ENCODE measurements at regions not wholly inside any gene's neighbourhood (a gene's known extent, or its start where the extent isn't known, plus 50 kb on each side); places are given as distances from the start of the nearest gene placed in this dataset.
"Not testable (repeated sequence)": the region's sequence is repeated elsewhere in the genome, so short reads cannot be mapped to it uniquely, and the experiment has no call there.

GRCh38 chr21:9750341-9751086 lies 770.9 kb upstream of the TPTE start:
- no peak for TF ChIP-seq CTCF (IDR thresholded peaks at IDR 0.05)
- TF ChIP-seq ZFX (IDR thresholded peaks at IDR 0.05; ENCODE audit: borderline replicate concordance): no peak
- no peak overlapping the region for H3K27ac ChIP-seq

DNA sequence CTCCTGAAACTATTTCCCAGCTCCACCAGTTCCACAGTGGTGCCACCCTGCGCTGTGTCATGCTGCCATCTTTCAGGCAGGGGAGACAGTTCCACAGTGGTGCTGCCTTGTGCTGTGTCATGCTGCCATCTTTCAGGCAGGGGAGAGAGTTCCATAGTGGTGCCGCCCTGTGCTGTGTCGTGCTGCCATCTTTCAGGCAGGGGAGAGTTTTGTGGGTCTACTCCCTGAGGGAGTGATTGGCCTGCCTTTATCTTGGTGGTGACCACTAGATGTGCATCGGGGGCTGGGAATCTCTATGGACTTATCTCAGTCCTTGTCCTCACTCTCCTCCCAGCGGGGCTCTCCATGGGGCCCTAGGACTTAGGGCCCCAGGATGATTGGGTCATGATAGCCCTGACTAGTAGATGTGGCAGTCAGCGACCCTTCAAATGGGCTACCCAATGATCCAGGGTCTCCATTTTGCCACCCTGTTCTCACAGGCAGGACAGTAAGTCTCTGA lies 770.2 kb upstream of the TPTE start:
- not testable (repeated sequence) for H3K27ac ChIP-seq

- not testable (repeated sequence) for H3K27ac ChIP-seq
Observed at GRCh38 chr21:9752028-9752427, 769.4 kb upstream of the TPTE start.

DNA sequence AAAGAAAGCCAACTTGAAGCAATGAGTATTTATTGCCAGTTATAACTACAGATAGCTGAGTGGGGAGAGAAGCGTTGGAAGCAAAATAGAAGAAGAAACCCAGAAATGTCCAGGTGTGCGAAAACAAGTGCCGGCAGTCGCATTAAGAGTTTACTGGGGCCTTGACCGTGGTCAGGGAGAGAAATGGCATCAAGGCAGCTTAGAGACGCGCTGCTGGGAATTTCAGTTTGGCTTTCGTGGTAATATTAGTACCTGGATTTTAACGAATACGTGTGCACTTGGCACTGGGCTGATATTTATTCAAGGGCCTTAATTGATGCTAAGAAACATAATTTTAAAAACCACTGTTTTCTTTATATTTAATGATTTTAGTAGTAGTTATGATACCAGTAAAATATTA lies 767.9 kb upstream of the TPTE start:
- H3K27ac ChIP-seq: not testable (repeated sequence)

DNA sequence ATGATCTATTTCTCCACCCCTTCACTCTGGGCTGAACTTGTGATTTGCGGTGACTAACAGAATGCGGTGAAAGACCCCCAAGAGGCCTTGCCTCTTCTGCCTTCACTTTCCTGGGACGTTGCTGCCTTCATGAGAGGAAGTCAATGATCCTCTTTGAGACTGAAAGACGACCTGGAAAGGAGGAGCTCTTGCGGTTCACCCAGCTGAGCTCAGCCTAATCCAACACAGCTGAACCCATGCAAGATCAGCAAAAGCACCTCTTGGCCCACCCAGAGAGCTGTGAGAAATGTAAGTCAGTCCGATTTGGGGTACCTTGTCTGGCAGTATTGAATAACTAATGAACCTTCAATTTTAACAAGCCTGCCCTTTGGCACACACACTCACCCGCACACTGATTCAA lies 767.4 kb upstream of the TPTE start:
- no peak for TF ChIP-seq CTCF (IDR thresholded peaks at IDR 0.05)
- TF ChIP-seq ZFX (IDR thresholded peaks at IDR 0.05; ENCODE audit: borderline replicate concordance): no peak
- no peak overlapping the region for H3K27ac ChIP-seq

GRCh38 chr21:9754434-9754833 lies 766.9 kb upstream of the TPTE start:
- H3K27ac ChIP-seq: not testable (repeated sequence)

- TF ChIP-seq ZFX (IDR thresholded peaks at IDR 0.05; ENCODE audit: borderline replicate concordance) (no peak), CTCF (IDR thresholded peaks at IDR 0.05) (no peak)
Observed at GRCh38 chr21:9755611-9756010, 765.8 kb upstream of the TPTE start.

DNA sequence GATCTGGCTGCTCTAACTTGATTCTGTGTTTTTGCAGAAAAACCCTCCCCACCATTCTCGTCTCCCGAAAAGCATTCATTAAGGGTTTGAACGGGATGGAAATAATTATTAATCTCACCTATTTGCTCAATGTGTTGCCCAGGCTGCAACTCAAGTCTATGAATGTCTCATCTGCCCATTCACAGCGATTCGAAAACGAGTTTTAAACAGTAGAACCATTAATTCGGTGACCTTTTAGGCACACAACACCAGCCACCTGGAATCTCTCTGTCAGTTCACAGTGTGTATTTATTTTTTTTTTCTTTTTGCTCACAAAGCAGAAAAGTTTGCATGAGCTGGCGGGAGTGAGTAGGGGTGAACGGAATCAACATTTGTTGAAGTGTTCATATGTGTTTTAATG lies 764.7 kb upstream of the TPTE start:
- TF ChIP-seq CTCF (IDR thresholded peaks at IDR 0.05): no peak
- no peak for TF ChIP-seq ZFX (IDR thresholded peaks at IDR 0.05; ENCODE audit: borderline replicate concordance)

More at GRCh38 chr21:9755611-9756010, 765.8 kb upstream of the TPTE start:
- no peak overlapping the region for H3K27ac ChIP-seq

DNA sequence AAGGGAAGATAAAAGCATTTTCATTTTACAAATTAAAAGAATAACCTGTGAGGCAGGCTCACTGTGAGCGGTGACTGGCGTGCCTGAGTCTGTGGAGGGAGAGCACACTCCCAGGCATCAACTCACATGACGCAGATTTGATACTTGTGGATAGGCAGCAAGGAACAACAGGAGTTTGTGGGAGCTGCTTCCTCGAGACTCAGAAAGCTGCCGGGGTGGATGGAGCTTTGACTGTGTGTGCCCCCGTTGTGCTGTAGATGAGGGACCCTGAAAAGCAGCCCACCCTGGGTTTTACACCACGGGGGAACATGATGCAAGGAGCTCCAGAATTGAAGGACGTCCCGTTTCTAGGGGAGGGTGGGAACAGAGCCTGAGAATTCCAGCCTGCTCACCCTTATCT lies 764.3 kb upstream of the TPTE start:
- H3K27ac ChIP-seq: not testable (repeated sequence)

More for the DNA sequence above, 764.7 kb upstream of the TPTE start:
- no peak overlapping the region for H3K27ac ChIP-seq

DNA sequence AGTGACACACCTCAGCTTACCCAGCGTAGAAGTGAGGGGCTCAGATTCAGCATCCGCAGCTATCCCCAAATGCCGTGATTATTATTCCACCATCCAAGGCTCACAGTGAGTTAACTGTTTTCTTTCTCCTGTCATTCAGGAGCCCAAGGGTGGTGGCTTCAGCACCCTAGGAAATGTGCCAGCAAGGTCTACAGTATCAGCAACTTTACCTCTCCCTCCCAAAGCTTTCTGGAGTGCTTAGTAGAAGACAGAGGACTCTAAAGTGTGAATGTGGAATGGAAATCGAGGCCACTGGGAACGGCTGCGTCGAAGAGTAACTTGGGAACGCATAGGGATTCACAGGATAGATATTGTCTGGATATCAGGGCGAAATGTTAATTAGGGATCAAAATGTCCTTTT lies 763.8 kb upstream of the TPTE start:
- not testable (repeated sequence) for H3K27ac ChIP-seq

DNA sequence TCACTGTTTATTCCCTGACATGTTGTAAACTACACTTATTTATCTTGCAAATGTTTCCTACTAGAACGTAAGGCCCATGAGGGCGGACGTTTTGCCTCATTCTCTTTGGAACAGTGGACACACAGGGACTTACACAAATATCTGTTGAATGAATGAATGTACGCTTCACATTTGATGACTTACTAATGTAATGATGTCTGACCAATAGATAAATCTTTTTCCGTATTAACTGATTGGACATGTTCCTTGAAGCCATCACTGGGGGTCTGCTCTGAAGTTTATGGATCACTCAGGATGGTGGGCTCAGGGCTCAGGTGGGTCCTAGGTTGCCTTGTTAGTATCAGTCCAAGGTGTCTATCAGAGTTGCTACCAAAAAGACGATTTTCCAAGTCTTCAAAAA lies 763.2 kb upstream of the TPTE start:
- no peak overlapping the region for H3K27ac ChIP-seq
- TF ChIP-seq ZFX (IDR thresholded peaks at IDR 0.05; ENCODE audit: borderline replicate concordance): no peak
- no peak for TF ChIP-seq CTCF (IDR thresholded peaks at IDR 0.05)
